ENCODE measurements at regions not wholly inside any gene's neighbourhood (a gene's known extent, or its start where the extent isn't known, plus 50 kb on each side); places are given as distances from the start of the nearest gene placed in this dataset.

DNA sequence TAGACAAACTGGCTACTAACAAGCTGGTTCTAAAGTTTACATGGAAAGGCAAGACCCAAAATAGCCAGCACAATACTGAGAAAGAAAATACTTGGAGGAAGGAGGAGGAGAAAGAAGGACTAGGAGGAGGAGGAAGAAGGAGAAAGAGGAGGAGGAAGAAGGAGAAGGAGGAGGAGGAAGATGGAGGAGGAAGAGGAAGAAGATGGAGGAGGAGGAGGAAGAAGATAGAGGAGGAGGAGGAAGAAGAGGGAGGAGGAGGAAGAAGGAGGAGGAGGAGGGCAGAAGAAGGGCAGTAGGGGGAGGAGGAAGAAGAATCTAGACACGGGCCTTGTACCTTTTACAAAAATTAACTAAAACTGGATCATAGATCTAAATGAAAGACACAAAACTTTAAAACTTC is 92.6 kb downstream of the METTL4 start:
- DNase-seq, result no peak

DNA sequence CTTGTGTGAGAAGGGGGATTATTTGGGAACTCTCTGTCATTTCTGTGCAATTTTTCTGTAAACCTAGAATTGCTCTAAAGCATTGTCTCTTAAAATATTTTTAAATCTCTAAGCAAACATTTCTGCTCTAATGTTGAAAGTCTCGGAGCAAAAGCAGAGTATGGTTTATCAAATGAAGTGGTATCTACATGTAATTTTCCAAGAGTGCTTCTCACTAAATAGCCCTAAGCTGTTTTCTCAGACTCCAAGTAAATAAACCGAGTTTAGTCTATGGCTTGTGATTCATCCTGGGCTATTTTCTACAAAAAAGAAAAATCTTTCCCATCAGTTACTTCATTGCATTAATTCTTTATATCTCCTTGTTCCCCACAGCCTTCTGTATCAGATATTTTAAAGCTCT is 90.8 kb downstream of the METTL4 start:
- DNase-seq, result no peak

DNA sequence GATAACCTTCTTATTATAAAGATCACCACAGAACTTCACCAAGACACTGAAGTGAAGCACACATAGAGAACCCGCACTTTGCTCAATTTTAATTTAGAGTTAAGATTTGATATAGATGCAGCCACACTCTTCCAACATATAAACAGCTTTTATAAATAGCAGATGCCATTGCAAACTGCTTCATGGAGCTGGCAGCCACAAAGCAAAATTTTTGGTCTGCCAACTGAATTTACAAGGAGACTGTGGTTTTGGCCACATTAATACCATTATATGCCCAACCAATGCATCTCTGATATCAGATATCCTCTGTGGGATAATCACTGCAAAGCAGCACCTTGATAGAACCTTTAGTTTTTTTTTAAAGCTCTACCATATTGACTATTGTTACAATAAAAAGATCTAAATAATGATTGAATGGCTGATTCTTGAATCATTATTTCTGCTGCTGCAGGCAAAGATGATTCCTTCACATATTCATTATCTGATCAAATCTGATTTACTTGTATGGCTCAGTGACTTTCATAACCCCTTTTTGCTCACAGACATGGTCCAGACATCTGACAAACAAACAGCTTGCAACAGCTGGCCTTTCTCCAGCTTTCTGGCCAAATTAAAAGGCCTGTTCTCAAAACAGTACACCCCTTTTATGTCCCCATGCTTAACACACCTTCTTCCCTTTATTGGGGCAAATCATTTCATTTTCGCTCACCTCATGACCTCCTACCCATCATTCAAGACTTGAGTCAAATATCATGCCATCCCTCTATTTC is 88.4 kb downstream of the METTL4 start:
- peak; percentile 2 for DNase-seq

DNA sequence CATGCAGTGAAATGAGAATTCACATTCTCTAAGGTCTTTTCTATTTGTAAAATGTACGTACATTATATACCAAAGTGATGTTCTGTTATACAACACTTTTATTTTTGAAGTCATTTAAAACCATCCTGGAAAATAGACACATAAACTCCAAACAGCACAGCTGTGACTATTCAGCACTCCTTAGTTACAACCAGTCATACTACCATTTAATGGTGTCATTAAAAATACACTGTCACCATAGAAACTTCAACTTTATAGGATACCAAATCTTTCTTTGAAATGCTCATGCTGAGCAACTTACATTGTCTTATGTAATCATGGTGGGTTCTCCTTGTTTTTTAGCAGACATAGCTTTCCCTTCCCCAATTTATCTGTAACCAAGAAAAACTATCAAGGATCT is 85.3 kb downstream of the METTL4 start:
- no peak for DNase-seq

DNA sequence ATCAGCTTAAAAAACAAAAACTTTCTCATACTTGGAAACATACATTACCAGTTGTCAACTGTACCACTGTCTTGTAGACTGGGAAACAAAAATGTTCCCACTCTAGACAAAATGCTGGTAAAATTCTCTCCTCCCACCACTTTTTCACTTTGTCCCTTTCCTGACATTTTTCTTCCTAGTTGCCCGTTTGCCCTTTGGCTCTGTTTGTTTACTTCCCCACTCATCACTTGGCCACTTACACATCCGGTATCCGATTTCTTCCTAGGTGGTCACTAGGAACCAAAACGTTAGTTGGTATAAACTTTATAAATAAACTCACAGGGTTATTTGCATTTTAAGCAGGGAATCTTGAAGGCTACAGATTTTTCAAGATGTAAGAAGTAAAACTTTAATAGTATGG is 84.9 kb downstream of the METTL4 start:
- no peak for DNase-seq

Measured in NCI-H1694 treated with DMSO at 0.1 percent for 48 hours (cell line).